ENCODE measurements at regions not wholly inside any gene's neighbourhood (a gene's known extent, or its start where the extent isn't known, plus 50 kb on each side); places are given as distances from the start of the nearest gene placed in this dataset.

DNA sequence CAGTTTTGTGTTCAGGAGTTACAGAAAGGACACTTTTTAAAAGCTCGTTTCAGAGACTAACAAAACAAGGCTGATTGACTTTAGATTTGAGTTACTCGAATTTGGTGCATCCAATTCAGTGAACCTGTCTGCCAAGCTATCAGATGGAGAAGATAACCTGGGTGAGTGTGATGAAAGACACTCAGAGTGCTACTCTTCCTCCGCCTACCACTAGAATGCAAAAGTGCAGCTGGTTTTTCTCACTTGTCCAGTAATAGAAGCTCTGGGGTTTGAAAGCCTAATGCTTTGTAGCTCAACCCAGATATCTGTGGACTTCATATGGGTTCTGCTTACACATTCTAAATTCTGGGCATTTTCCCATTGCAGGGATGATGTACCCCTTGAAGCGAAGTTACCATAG is 82.8 kb upstream of the NPY start:
- Histone ChIP-seq H3K27me3 (ENCODE audit: control insufficient read depth in 2 of 2, insufficient read depth in 2 of 2, low read length in 2 of 2) (no peaks in the 10 kb centered on the region), H3K4me2 (ENCODE audit: insufficient read depth, low read length) (no peak overlapping the region), H3K79me2 (ENCODE audit: control insufficient read depth, insufficient read depth, low read length) (no peaks in the 10 kb centered on the region), H3K27ac (ENCODE audit: insufficient read depth, low read depth, low read length) (no peak overlapping the region), H3K9me3 (replicated peaks; ENCODE audit: control insufficient read depth, insufficient read depth, low read length) (no peaks in the 10 kb centered on the region), H4K20me1 (replicated peaks; ENCODE audit: control insufficient read depth, extremely low read depth, insufficient read depth, low read length) (no peaks in the 10 kb centered on the region), H3K4me3 (replicated peaks in 1 of 3; ENCODE audit: insufficient read depth in 1 of 3, low read depth in 1 of 3, low read length in 3 of 3) (no peak overlapping the region), H3K9me1 (replicated peaks; ENCODE audit: control insufficient read depth, extremely low read depth, insufficient read depth, low read length) (no peaks in the 10 kb centered on the region), H3K4me1 (ENCODE audit: control insufficient read depth, extremely low read depth, insufficient read depth, low read length) (no peaks in the 10 kb centered on the region), H3K36me3 (ENCODE audit: control insufficient read depth in 2 of 2, extremely low read depth in 1 of 2, insufficient read depth in 2 of 2, low read length in 2 of 2) (no peaks in the 10 kb centered on the region), H2AFZ (ENCODE audit: low read depth, low read length) (no peak overlapping the region), H3K9ac (replicated peaks; ENCODE audit: extremely low read depth, insufficient read depth, low read length) (no peak overlapping the region)
- TF ChIP-seq, protein P1, sequence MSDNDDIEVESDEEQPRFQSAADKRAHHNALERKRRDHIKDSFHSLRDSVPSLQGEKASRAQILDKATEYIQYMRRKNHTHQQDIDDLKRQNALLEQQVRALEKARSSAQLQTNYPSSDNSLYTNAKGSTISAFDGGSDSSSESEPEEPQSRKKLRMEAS (IDR thresholded peaks at IDR 0.05; ENCODE audit: insufficient read depth, insufficient read length): no peak
- TF ChIP-seq MYC (IDR thresholded peaks at IDR 0.05; ENCODE audit: low read depth, low read length): no peak
- TF ChIP-seq POLR2AphosphoS5 (IDR thresholded peaks at IDR 0.05; ENCODE audit: insufficient read depth, low read depth, low read length): no peak
- TF ChIP-seq GATA2 (IDR thresholded peaks at IDR 0.05; ENCODE audit: insufficient read depth, insufficient read length, low read depth, low read length): no peak
- TF ChIP-seq, protein P2, sequence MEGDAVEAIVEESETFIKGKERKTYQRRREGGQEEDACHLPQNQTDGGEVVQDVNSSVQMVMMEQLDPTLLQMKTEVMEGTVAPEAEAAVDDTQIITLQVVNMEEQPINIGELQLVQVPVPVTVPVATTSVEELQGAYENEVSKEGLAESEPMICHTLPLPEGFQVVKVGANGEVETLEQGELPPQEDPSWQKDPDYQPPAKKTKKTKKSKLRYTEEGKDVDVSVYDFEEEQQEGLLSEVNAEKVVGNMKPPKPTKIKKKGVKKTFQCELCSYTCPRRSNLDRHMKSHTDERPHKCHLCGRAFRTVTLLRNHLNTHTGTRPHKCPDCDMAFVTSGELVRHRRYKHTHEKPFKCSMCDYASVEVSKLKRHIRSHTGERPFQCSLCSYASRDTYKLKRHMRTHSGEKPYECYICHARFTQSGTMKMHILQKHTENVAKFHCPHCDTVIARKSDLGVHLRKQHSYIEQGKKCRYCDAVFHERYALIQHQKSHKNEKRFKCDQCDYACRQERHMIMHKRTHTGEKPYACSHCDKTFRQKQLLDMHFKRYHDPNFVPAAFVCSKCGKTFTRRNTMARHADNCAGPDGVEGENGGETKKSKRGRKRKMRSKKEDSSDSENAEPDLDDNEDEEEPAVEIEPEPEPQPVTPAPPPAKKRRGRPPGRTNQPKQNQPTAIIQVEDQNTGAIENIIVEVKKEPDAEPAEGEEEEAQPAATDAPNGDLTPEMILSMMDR (IDR thresholded peaks at IDR 0.05; ENCODE audit: extremely low read depth in 1 of 2, insufficient read depth in 1 of 2, low read depth in 1 of 2, low read length in 2 of 2): no peak
- no peak for TF ChIP-seq POLR2A (IDR thresholded peaks at IDR 0.05; ENCODE audit: low read depth, low read length)
- no peak for TF ChIP-seq FOS (IDR thresholded peaks at IDR 0.05; ENCODE audit: borderline replicate concordance, insufficient read depth, low read length)
- no peak for TF ChIP-seq JUN (IDR thresholded peaks at IDR 0.05; ENCODE audit: borderline replicate concordance, insufficient read depth, insufficient read length, low read depth)
- TF ChIP-seq EZH2 (IDR thresholded peaks at IDR 0.05; ENCODE audit: borderline replicate concordance, low read depth, low read length, severe bottlenecking): no peak
- DNase-seq (ENCODE audit: low read depth, low spot score) (no peak), FAIRE-seq (no peak)
- no TSS peak for BruUV-seq (replicated peaks)
- POLR2A ChIA-PET: no interaction called here
- intact Hi-C loops (cut with micrococcal nuclease): no loop called here
- dilution Hi-C loops (cut with MboI; ENCODE audit: extremely low pct_ligation_motif_present, low sequenced_read_pairs): no loop called here
- CTCF ChIA-PET: no interaction called here

All from endothelial cell of umbilical vein (primary cell).